ENCODE measurements at regions not wholly inside any gene's neighbourhood (a gene's known extent, or its start where the extent isn't known, plus 50 kb on each side); places are given as distances from the start of the nearest gene placed in this dataset.

- no peak overlapping the region for H3K4me3 ChIP-seq (ENCODE audit: low read length)
- no peaks in the 10 kb centered on the region for H3K9me3 ChIP-seq (ENCODE audit: control insufficient read depth, low read length)
- no peaks in the 10 kb centered on the region for H3K36me3 ChIP-seq (ENCODE audit: control insufficient read depth, insufficient read depth, low read length)
- H3K9ac ChIP-seq (ENCODE audit: low read length), result no peak overlapping the region
- H3K4me1 ChIP-seq (ENCODE audit: control insufficient read depth, insufficient read depth, low read length), result no peaks in the 10 kb centered on the region
- peaks cover 5% of the 10 kb centered on the region for H3K27me3 ChIP-seq (ENCODE audit: control insufficient read depth, insufficient read depth, low read length)
Measured at GRCh38 chr6:27078734-27079357, 168.7 kb upstream of the PRSS16 start.

- no peak overlapping the region for H3K9ac ChIP-seq (ENCODE audit: low read length)
- H3K27me3 ChIP-seq (ENCODE audit: control insufficient read depth, insufficient read depth, low read length), result peaks cover 5% of the 10 kb centered on the region
- no peaks in the 10 kb centered on the region for H3K36me3 ChIP-seq (ENCODE audit: control insufficient read depth, insufficient read depth, low read length)
- no peaks in the 10 kb centered on the region for H3K9me3 ChIP-seq (ENCODE audit: control insufficient read depth, low read length)
- no peak overlapping the region for H3K4me3 ChIP-seq (ENCODE audit: low read length)
- H3K4me1 ChIP-seq (ENCODE audit: control insufficient read depth, insufficient read depth, low read length), result no peaks in the 10 kb centered on the region
Measured at GRCh38 chr6:27081188-27081587, 166.3 kb upstream of the PRSS16 start.

GRCh38 chr6:27081931-27082330, 165.6 kb upstream of the PRSS16 start:
- peaks cover 5% of the 10 kb centered on the region for H3K27me3 ChIP-seq (ENCODE audit: control insufficient read depth, insufficient read depth, low read length)

GRCh38 chr6:27088068-27088467, 159.4 kb upstream of the PRSS16 start:
- Histone ChIP-seq H3K9ac (ENCODE audit: low read length) (no peak overlapping the region), H3K9me3 (ENCODE audit: control insufficient read depth, low read length) (no peaks in the 10 kb centered on the region), H3K27me3 (ENCODE audit: control insufficient read depth, insufficient read depth, low read length) (peaks cover 14% of the 10 kb centered on the region), H3K4me1 (ENCODE audit: control insufficient read depth, insufficient read depth, low read length) (no peaks in the 10 kb centered on the region), H3K4me3 (ENCODE audit: low read length) (no peak overlapping the region), H3K36me3 (ENCODE audit: control insufficient read depth, insufficient read depth, low read length) (no peaks in the 10 kb centered on the region)

More at GRCh38 chr6:27081931-27082330, 165.6 kb upstream of the PRSS16 start:
- H3K36me3 ChIP-seq (ENCODE audit: control insufficient read depth, insufficient read depth, low read length), result no peaks in the 10 kb centered on the region
- H3K4me3 ChIP-seq (ENCODE audit: low read length), result no peak overlapping the region
- no peak overlapping the region for H3K9ac ChIP-seq (ENCODE audit: low read length)
- no peaks in the 10 kb centered on the region for H3K4me1 ChIP-seq (ENCODE audit: control insufficient read depth, insufficient read depth, low read length)
- no peaks in the 10 kb centered on the region for H3K9me3 ChIP-seq (ENCODE audit: control insufficient read depth, low read length)

GRCh38 chr6:27091661-27092315, 155.7 kb upstream of the PRSS16 start:
- Histone ChIP-seq H3K4me3 (ENCODE audit: low read length) (no peak overlapping the region), H3K4me1 (ENCODE audit: control insufficient read depth, insufficient read depth, low read length) (no peaks in the 10 kb centered on the region), H3K9me3 (ENCODE audit: control insufficient read depth, low read length) (no peaks in the 10 kb centered on the region), H3K9ac (ENCODE audit: low read length) (no peak overlapping the region), H3K36me3 (ENCODE audit: control insufficient read depth, insufficient read depth, low read length) (no peaks in the 10 kb centered on the region), H3K27me3 (ENCODE audit: control insufficient read depth, insufficient read depth, low read length) (peaks cover 25% of the 10 kb centered on the region)

- H3K4me3 ChIP-seq (ENCODE audit: low read length), result no peak overlapping the region
- no peaks in the 10 kb centered on the region for H3K9me3 ChIP-seq (ENCODE audit: control insufficient read depth, low read length)
- peaks cover 30% of the 10 kb centered on the region for H3K27me3 ChIP-seq (ENCODE audit: control insufficient read depth, insufficient read depth, low read length)
- H3K36me3 ChIP-seq (ENCODE audit: control insufficient read depth, insufficient read depth, low read length), result no peaks in the 10 kb centered on the region
- peaks cover 4% of the 10 kb centered on the region for H3K4me1 ChIP-seq (ENCODE audit: control insufficient read depth, insufficient read depth, low read length)
- no peak overlapping the region for H3K9ac ChIP-seq (ENCODE audit: low read length)
Measured at GRCh38 chr6:27092316-27092692, 155.2 kb upstream of the PRSS16 start.

- H3K9me3 ChIP-seq (ENCODE audit: control insufficient read depth, low read length), result no peaks in the 10 kb centered on the region
- peaks cover 38% of the 10 kb centered on the region for H3K27me3 ChIP-seq (ENCODE audit: control insufficient read depth, insufficient read depth, low read length)
- H3K4me1 ChIP-seq (ENCODE audit: control insufficient read depth, insufficient read depth, low read length), result peaks cover 6% of the 10 kb centered on the region
- H3K36me3 ChIP-seq (ENCODE audit: control insufficient read depth, insufficient read depth, low read length), result no peaks in the 10 kb centered on the region
- H3K9ac ChIP-seq (ENCODE audit: low read length), result no peak overlapping the region
- no peak overlapping the region for H3K4me3 ChIP-seq (ENCODE audit: low read length)
Measured at GRCh38 chr6:27095914-27096313, 151.6 kb upstream of the PRSS16 start.

- H3K36me3 ChIP-seq (ENCODE audit: control insufficient read depth, insufficient read depth, low read length), result no peaks in the 10 kb centered on the region
- peaks cover 6% of the 10 kb centered on the region for H3K4me1 ChIP-seq (ENCODE audit: control insufficient read depth, insufficient read depth, low read length)
- peak overlapping the region; percentile 67 for H3K4me3 ChIP-seq (ENCODE audit: low read length)
- H3K27me3 ChIP-seq (ENCODE audit: control insufficient read depth, insufficient read depth, low read length), result peaks cover 31% of the 10 kb centered on the region
- H3K9ac ChIP-seq (ENCODE audit: low read length), result peak overlapping the region; percentile 32
- H3K9me3 ChIP-seq (ENCODE audit: control insufficient read depth, low read length), result no peaks in the 10 kb centered on the region
Measured at GRCh38 chr6:27096834-27097511, 150.5 kb upstream of the PRSS16 start.

- Histone ChIP-seq H3K9ac (ENCODE audit: low read length) (no peak overlapping the region), H3K4me3 (ENCODE audit: low read length) (no peak overlapping the region), H3K27me3 (ENCODE audit: control insufficient read depth, insufficient read depth, low read length) (peaks cover 24% of the 10 kb centered on the region), H3K36me3 (ENCODE audit: control insufficient read depth, insufficient read depth, low read length) (no peaks in the 10 kb centered on the region), H3K4me1 (ENCODE audit: control insufficient read depth, insufficient read depth, low read length) (peaks cover 6% of the 10 kb centered on the region), H3K9me3 (ENCODE audit: control insufficient read depth, low read length) (no peaks in the 10 kb centered on the region)
Measured at GRCh38 chr6:27098956-27099355, 148.5 kb upstream of the PRSS16 start.

GRCh38 chr6:27100921-27101320, 146.6 kb upstream of the PRSS16 start:
- Histone ChIP-seq H3K36me3 (ENCODE audit: control insufficient read depth, insufficient read depth, low read length) (no peaks in the 10 kb centered on the region), H3K9me3 (ENCODE audit: control insufficient read depth, low read length) (no peaks in the 10 kb centered on the region), H3K4me1 (ENCODE audit: control insufficient read depth, insufficient read depth, low read length) (peaks cover 6% of the 10 kb centered on the region), H3K9ac (ENCODE audit: low read length) (no peak overlapping the region), H3K27me3 (ENCODE audit: control insufficient read depth, insufficient read depth, low read length) (peaks cover 19% of the 10 kb centered on the region), H3K4me3 (ENCODE audit: low read length) (no peak overlapping the region)

- Histone ChIP-seq H3K4me3 (ENCODE audit: low read length) (no peak overlapping the region), H3K27me3 (ENCODE audit: control insufficient read depth, insufficient read depth, low read length) (peaks cover 12% of the 10 kb centered on the region), H3K4me1 (ENCODE audit: control insufficient read depth, insufficient read depth, low read length) (peaks cover 6% of the 10 kb centered on the region), H3K9me3 (ENCODE audit: control insufficient read depth, low read length) (no peaks in the 10 kb centered on the region), H3K36me3 (ENCODE audit: control insufficient read depth, insufficient read depth, low read length) (no peaks in the 10 kb centered on the region), H3K9ac (ENCODE audit: low read length) (no peak overlapping the region)
Measured at GRCh38 chr6:27101824-27102223, 145.7 kb upstream of the PRSS16 start.

- Histone ChIP-seq H3K4me3 (ENCODE audit: low read length) (no peak overlapping the region), H3K36me3 (ENCODE audit: control insufficient read depth, insufficient read depth, low read length) (no peaks in the 10 kb centered on the region), H3K9me3 (ENCODE audit: control insufficient read depth, low read length) (no peaks in the 10 kb centered on the region), H3K27me3 (ENCODE audit: control insufficient read depth, insufficient read depth, low read length) (no peaks in the 10 kb centered on the region), H3K4me1 (ENCODE audit: control insufficient read depth, insufficient read depth, low read length) (no peaks in the 10 kb centered on the region), H3K9ac (ENCODE audit: low read length) (no peak overlapping the region)
Measured at GRCh38 chr6:27106382-27106781, 141.1 kb upstream of the PRSS16 start.
